Right ventricle myocardium superior (tissue), 1 donor: ENCODE measurements at regions not wholly inside any gene's neighbourhood (a gene's known extent, or its start where the extent isn't known, plus 50 kb on each side); places are given as distances from the start of the nearest gene placed in this dataset.
"Not testable (repeated sequence)": the region's sequence is repeated elsewhere in the genome, so short reads cannot be mapped to it uniquely, and the experiment has no call there.

Experiments used
- ATAC-seq: fragments of 200-7000 bp; cut with Tn5 transposase; one replicate; pipeline ENCODE4 v1.9.1; 2020; ENCODE audit warnings: mild to moderate bottlenecking; ENCODE audit not compliant: poor library complexity
- DNase-seq: peaks from one replicate; pipeline ENCODE4 v3.0.0-alpha.2; 2020
- intact Hi-C: fragments of 100-400 bp; cut with DNase I; formaldehyde crosslinking; loops from one replicate; pipeline ENCODE4 v1.11.2; 2022
- donor health status: DM: no; HTN: yes; CAD: no; lungs with severe emphysema.

- DNase-seq (no peak), ATAC-seq (no peak)
- intact Hi-C loops = no loop called here
These were observed 146.3 kb downstream of the SOX4 start for GRCh38 chr6:21739838-21740237.

GRCh38 chr6:21740376-21741124 lies 147.0 kb downstream of the SOX4 start:
- intact Hi-C loops = no loop called here
- ATAC-seq = no peak
- DNase-seq = no peak

- no peak for ATAC-seq
- intact Hi-C loops = no loop called here
- no peak for DNase-seq
These were observed 147.9 kb downstream of the SOX4 start for GRCh38 chr6:21741221-21742109.

GRCh38 chr6:21742238-21742660 lies 148.7 kb downstream of the SOX4 start:
- ATAC-seq (no peak), DNase-seq (no peak)
- intact Hi-C loops = no loop called here

GRCh38 chr6:21744331-21744730 lies 150.8 kb downstream of the SOX4 start:
- intact Hi-C loops = no loop called here
- no peak for ATAC-seq

GRCh38 chr6:21745543-21746337 lies 152.2 kb downstream of the SOX4 start:
- DNase-seq (no peak), ATAC-seq (no peak)
- intact Hi-C loops = no loop called here

More at GRCh38 chr6:21744331-21744730, 150.8 kb downstream of the SOX4 start:
- DNase-seq = no peak

GRCh38 chr6:21747441-21747840 lies 153.9 kb downstream of the SOX4 start:
- ATAC-seq (no peak), DNase-seq (no peak)
- intact Hi-C loops = no loop called here

- intact Hi-C loops = no loop called here
These were observed 154.9 kb downstream of the SOX4 start for GRCh38 chr6:21748343-21749056.

GRCh38 chr6:21749754-21750153 lies 156.2 kb downstream of the SOX4 start:
- ATAC-seq (no peak), DNase-seq (no peak)
- intact Hi-C loops = no loop called here

More at GRCh38 chr6:21748343-21749056, 154.9 kb downstream of the SOX4 start:
- ATAC-seq (no peak), DNase-seq (no peak)

GRCh38 chr6:21750575-21750974 lies 157.0 kb downstream of the SOX4 start:
- DNase-seq (no peak), ATAC-seq (no peak)
- intact Hi-C loops = no loop called here

GRCh38 chr6:21751608-21752007 lies 158.1 kb downstream of the SOX4 start:
- intact Hi-C loops = no loop called here
- ATAC-seq (no peak), DNase-seq (no peak)

- ATAC-seq = no peak
- no peak for DNase-seq
- intact Hi-C loops = no loop called here
These were observed 158.7 kb downstream of the SOX4 start for GRCh38 chr6:21752054-21752811.

GRCh38 chr6:21753241-21754108 lies 159.9 kb downstream of the SOX4 start:
- DNase-seq (no peak), ATAC-seq (peak; percentile 63)
- intact Hi-C loops = no loop called here

GRCh38 chr6:21754891-21755290 lies 161.3 kb downstream of the SOX4 start:
- no peak for DNase-seq
- intact Hi-C loops = no loop called here
- ATAC-seq = no peak

- ATAC-seq (no peak), DNase-seq (no peak)
- intact Hi-C loops = no loop called here
These were observed 162.9 kb downstream of the SOX4 start for GRCh38 chr6:21756487-21756886.

GRCh38 chr6:21757392-21757791 lies 163.8 kb downstream of the SOX4 start:
- ATAC-seq, DNase-seq, intact Hi-C loops: not testable (repeated sequence)

- intact Hi-C loops = no loop called here
- no peak for ATAC-seq
- no peak for DNase-seq
These were observed 166.2 kb downstream of the SOX4 start for GRCh38 chr6:21759721-21760120.
